Trophoblast cell (in vitro differentiated cells and primary cell): ENCODE measurements at regions not wholly inside any gene's neighbourhood (a gene's known extent, or its start where the extent isn't known, plus 50 kb on each side); places are given as distances from the start of the nearest gene placed in this dataset.

Experiments
- DNase-seq, 2 donors: peaks; one replicate each; pipeline ENCODE4 v3.0.0-alpha.2; 2016
- H2AFZ ChIP-seq: 2 replicates; pipeline ENCODE4 v1.6.1; 2013; ENCODE audit warnings: low read length, moderate library complexity, mild to moderate bottlenecking; ENCODE audit not compliant: insufficient read depth, poor library complexity
- H2AK5ac ChIP-seq: 2 replicates; pipeline ENCODE4 v1.6.1; 2013; ENCODE audit warnings: mild to moderate bottlenecking, low read length
- H2BK120ac ChIP-seq: 2 replicates; pipeline ENCODE4 v1.6.1; 2013; ENCODE audit warnings: low read length, mild to moderate bottlenecking, moderate library complexity; ENCODE audit not compliant: insufficient read depth, poor library complexity
- H2BK12ac ChIP-seq: 2 replicates; pipeline ENCODE4 v1.6.1; 2013; ENCODE audit warnings: mild to moderate bottlenecking, low read length, moderate library complexity
- H2BK5ac ChIP-seq: 2 replicates; pipeline ENCODE4 v1.6.1; 2013; ENCODE audit warnings: low read length, low read depth, moderate library complexity, mild to moderate bottlenecking; ENCODE audit not compliant: poor library complexity
- H3K14ac ChIP-seq: 2 replicates; pipeline ENCODE4 v1.6.1; 2013; ENCODE audit warnings: mild to moderate bottlenecking, low read length
- H3K18ac ChIP-seq: 2 replicates; pipeline ENCODE4 v1.6.1; 2013; ENCODE audit warnings: mild to moderate bottlenecking, low read length
- H3K23ac ChIP-seq: 2 replicates; pipeline ENCODE4 v1.6.1; 2013; ENCODE audit warnings: low read length
- H3K27ac ChIP-seq: 2 replicates; pipeline ENCODE4 v1.5.1; 2013; ENCODE audit warnings: low read depth, mild to moderate bottlenecking, inconsistent platforms, low read length, moderate library complexity
- H3K27me3 ChIP-seq: 2 replicates; pipeline ENCODE4 v1.6.1; 2013; ENCODE audit warnings: inconsistent platforms, mild to moderate bottlenecking, low read length, moderate library complexity; ENCODE audit not compliant: insufficient read depth
- H3K36me3 ChIP-seq, 2 experiments: 1 replicate in 1 of 2; 2 replicates in 1 of 2; pipeline ENCODE4 v1.6.1; 2013; ENCODE audit warnings: low read length in 2 of 2, mild to moderate bottlenecking in 2 of 2, moderate library complexity in 1 of 2; ENCODE audit not compliant: insufficient read depth in 2 of 2, control insufficient read depth in 1 of 2
- H3K4ac ChIP-seq: 2 replicates; pipeline ENCODE4 v1.6.1; 2013; ENCODE audit warnings: low read depth, mild to moderate bottlenecking, low read length, moderate library complexity
- H3K4me1 ChIP-seq, 2 experiments: 1 replicate in 1 of 2; 2 replicates in 1 of 2; pipeline ENCODE4 v1.6.1; 2013; ENCODE audit warnings: low read length in 2 of 2, mild to moderate bottlenecking in 2 of 2, moderate library complexity in 1 of 2; ENCODE audit not compliant: insufficient read depth in 2 of 2, control insufficient read depth in 1 of 2
- H3K4me2 ChIP-seq: 2 replicates; pipeline ENCODE4 v1.6.1; 2013; ENCODE audit warnings: inconsistent platforms, mild to moderate bottlenecking, low read length, moderate library complexity
- H3K4me3 ChIP-seq: 2 replicates; pipeline ENCODE4 v1.5.1; 2013; ENCODE audit warnings: mild to moderate bottlenecking, low read depth, low read length, inconsistent platforms
- H3K79me1 ChIP-seq: one replicate; pipeline ENCODE4 v1.6.1; 2013; ENCODE audit warnings: low read length
- H3K79me2 ChIP-seq: 2 replicates; pipeline ENCODE4 v1.6.1; 2013; ENCODE audit warnings: low read length, mild to moderate bottlenecking; ENCODE audit not compliant: control insufficient read depth, insufficient read depth, poor library complexity
- H3K9ac ChIP-seq: 2 replicates; pipeline ENCODE4 v1.6.1; 2013; ENCODE audit warnings: mild to moderate bottlenecking, low read length
- H3K9me3 ChIP-seq: 2 replicates; pipeline ENCODE4 v1.6.1; 2013; ENCODE audit warnings: low read depth, mild to moderate bottlenecking, control low read depth, inconsistent platforms, low read length; ENCODE audit not compliant: insufficient read depth
- H4K12ac ChIP-seq: 2 replicates; pipeline ENCODE4 v1.6.1; 2013; ENCODE audit warnings: low read depth, mild to moderate bottlenecking, low read length, moderate library complexity
- H4K8ac ChIP-seq: 2 replicates; pipeline ENCODE4 v1.6.1; 2013; ENCODE audit warnings: low read depth, mild to moderate bottlenecking, low read length, moderate library complexity
- H4K91ac ChIP-seq: one replicate; pipeline ENCODE4 v1.6.1; 2013; ENCODE audit warnings: low read depth, mild to moderate bottlenecking, low read length, moderate library complexity
- WGBS: extraction: QIAGEN DNeasy Blood & Tissue Kit; methylation state at CpG from one replicate; pipeline ENCODE4 v1.1.7; 2013; ENCODE audit warnings: missing lambda C conversion rate; ENCODE audit not compliant: insufficient read length, insufficient coverage; ENCODE audit errors: extremely low coverage; 5-methylcytosine and 5-hydroxymethylcytosine counted together

GRCh38 chr13:73482556-73482955 is 423.8 kb downstream of the KLF5 start:
- Histone ChIP-seq H3K9me3 (no peaks in the 10 kb centered on the region), H3K4ac (no peak overlapping the region), H2AFZ (no peak overlapping the region), H2BK12ac (no peak overlapping the region), H4K91ac (no peak overlapping the region), H3K4me1 (no peaks in the 10 kb centered on the region), H3K14ac (no peak overlapping the region), H3K36me3 (no peaks in the 10 kb centered on the region), H3K79me1 (no peaks in the 10 kb centered on the region), H2BK5ac (no peak overlapping the region), H3K79me2 (no peaks in the 10 kb centered on the region), H2BK120ac (no peak overlapping the region), H3K4me2 (no peak overlapping the region), H3K23ac (no peak overlapping the region), H3K4me3 (no peak overlapping the region), H4K8ac (no peak overlapping the region), H4K12ac (no peak overlapping the region), H2AK5ac (no peak overlapping the region), H3K27ac (no peak overlapping the region), H3K9ac (no peak overlapping the region), H3K27me3 (no peaks in the 10 kb centered on the region), H3K18ac (no peak overlapping the region)
- no CpG with 5 or more reads among the region's 1 CpG for WGBS
- DNase-seq = no peak

DNA sequence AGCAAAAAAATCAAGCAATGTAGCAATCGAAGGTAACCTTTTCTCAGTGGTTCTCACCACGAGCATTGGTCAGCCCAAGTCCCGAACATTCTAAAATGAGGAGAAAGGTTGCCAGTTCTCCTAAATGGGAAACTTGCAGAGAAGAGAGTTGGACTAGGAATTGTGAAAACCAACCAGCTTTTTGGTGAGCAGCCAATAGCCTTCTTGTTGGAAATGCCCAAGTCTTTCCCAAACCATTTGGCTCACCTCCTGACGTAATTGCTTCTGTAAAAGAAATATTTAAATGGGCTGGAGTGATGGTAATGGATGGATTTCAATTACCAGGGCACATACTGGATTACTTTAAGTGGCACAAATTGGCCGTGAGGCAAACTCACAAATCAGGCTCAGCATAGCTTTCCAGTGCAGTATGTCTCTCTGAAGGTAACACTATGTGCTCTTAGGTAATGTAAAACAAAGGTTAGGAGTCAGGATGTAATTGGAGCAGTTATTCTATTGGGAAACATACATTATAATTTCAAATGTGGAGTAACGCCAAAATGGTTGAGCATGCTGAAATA is 423.2 kb downstream of the KLF5 start:
- Histone ChIP-seq H4K91ac (no peak overlapping the region), H3K4me3 (no peak overlapping the region), H2BK12ac (no peak overlapping the region), H2AFZ (no peak overlapping the region), H3K18ac (no peak overlapping the region), H3K4ac (no peak overlapping the region), H3K23ac (no peak overlapping the region), H3K14ac (no peak overlapping the region), H3K4me1 (no peaks in the 10 kb centered on the region), H3K27ac (no peak overlapping the region), H2BK120ac (no peak overlapping the region), H3K36me3 (no peaks in the 10 kb centered on the region), H3K27me3 (no peaks in the 10 kb centered on the region), H4K12ac (no peak overlapping the region), H4K8ac (no peak overlapping the region), H3K4me2 (no peak overlapping the region), H2AK5ac (no peak overlapping the region), H2BK5ac (no peak overlapping the region), H3K9ac (no peak overlapping the region), H3K79me1 (no peaks in the 10 kb centered on the region), H3K79me2 (no peaks in the 10 kb centered on the region), H3K9me3 (no peaks in the 10 kb centered on the region)
- WGBS = no CpG with 5 or more reads among the region's 6 CpGs
- no peak for DNase-seq

GRCh38 chr13:73480779-73481559 is 422.2 kb downstream of the KLF5 start:
- Histone ChIP-seq H3K9ac (no peak overlapping the region), H3K79me1 (no peaks in the 10 kb centered on the region), H3K36me3 (no peaks in the 10 kb centered on the region), H3K18ac (no peak overlapping the region), H3K79me2 (no peaks in the 10 kb centered on the region), H3K23ac (no peak overlapping the region), H4K8ac (no peak overlapping the region), H3K27me3 (no peaks in the 10 kb centered on the region), H2AFZ (no peak overlapping the region), H3K4me2 (no peak overlapping the region), H3K14ac (no peak overlapping the region), H2BK5ac (no peak overlapping the region), H3K27ac (no peak overlapping the region), H2BK120ac (no peak overlapping the region), H3K4me1 (no peaks in the 10 kb centered on the region), H2AK5ac (no peak overlapping the region), H3K9me3 (no peaks in the 10 kb centered on the region), H4K91ac (no peak overlapping the region), H2BK12ac (no peak overlapping the region), H4K12ac (no peak overlapping the region), H3K4me3 (no peak overlapping the region), H3K4ac (no peak overlapping the region)
- DNase-seq = no peak
- WGBS = no CpG with 5 or more reads among the region's 2 CpGs

DNA sequence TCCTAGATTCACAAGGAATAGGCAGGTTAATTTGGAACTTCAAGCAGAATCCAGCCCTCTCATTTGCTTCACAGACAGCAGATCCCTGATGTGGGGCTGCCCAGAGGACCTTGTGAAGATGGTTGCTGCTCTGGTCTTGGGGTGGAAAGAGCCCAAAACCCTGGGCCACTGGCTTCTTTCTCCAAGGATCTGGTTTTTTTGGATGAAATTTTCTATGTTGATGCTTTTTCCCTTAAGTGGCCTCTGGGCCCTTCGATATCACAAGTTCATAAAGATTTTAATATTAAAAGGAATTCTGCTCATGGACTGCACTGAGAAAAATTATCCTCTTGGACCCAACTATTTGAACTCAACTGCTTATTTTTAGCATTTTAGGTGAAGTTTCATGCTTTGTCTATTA is 421.1 kb downstream of the KLF5 start:
- Histone ChIP-seq H4K12ac (no peak overlapping the region), H3K4me3 (no peak overlapping the region), H3K23ac (no peak overlapping the region), H3K18ac (no peak overlapping the region), H2BK5ac (no peak overlapping the region), H2AK5ac (no peak overlapping the region), H3K79me1 (no peaks in the 10 kb centered on the region), H4K91ac (no peak overlapping the region), H3K27me3 (no peaks in the 10 kb centered on the region), H3K4me1 (no peaks in the 10 kb centered on the region), H3K14ac (no peak overlapping the region), H3K4me2 (no peak overlapping the region), H3K27ac (no peak overlapping the region), H2BK12ac (no peak overlapping the region), H4K8ac (no peak overlapping the region), H3K9me3 (no peaks in the 10 kb centered on the region), H2AFZ (no peak overlapping the region), H2BK120ac (no peak overlapping the region), H3K4ac (no peak overlapping the region), H3K36me3 (no peaks in the 10 kb centered on the region), H3K79me2 (no peaks in the 10 kb centered on the region), H3K9ac (no peak overlapping the region)
- DNase-seq = no peak
- no CpG with 5 or more reads among the region's 1 CpG for WGBS
